Neural cell (in vitro differentiated cells): ENCODE measurements at regions not wholly inside any gene's neighbourhood (a gene's known extent, or its start where the extent isn't known, plus 50 kb on each side); places are given as distances from the start of the nearest gene placed in this dataset.

Source experiments
- H2AFZ ChIP-seq: fragments of 200-600, 300-800 bp; sonication (generic), shearing (Covaris generic); 2 replicates; pipeline ENCODE4 v1.6.0; 2014; ENCODE audit warnings: low read depth, mild to moderate bottlenecking, antibody characterized with exemption, low read length, moderate library complexity
- H3F3A ChIP-seq: fragments of 200-600 bp; shearing (Covaris generic); 2 replicates; pipeline ENCODE4 v1.6.1; 2016; ENCODE audit warnings: mild to moderate bottlenecking, moderate library complexity, mixed read lengths, antibody characterized with exemption, low read length; ENCODE audit not compliant: insufficient read depth, poor library complexity, severe bottlenecking
- H3K27ac ChIP-seq: fragments of 200-600, 300-800 bp; sonication (generic), shearing (Covaris generic); 2 replicates; pipeline ENCODE4 v1.5.1; 2014; ENCODE audit warnings: mild to moderate bottlenecking, low read length, moderate library complexity
- H3K27me3 ChIP-seq: fragments of 300-800, 200-600 bp; sonication (generic), shearing (Covaris generic); 2 replicates; pipeline ENCODE4 v1.6.0; 2014; ENCODE audit warnings: mild to moderate bottlenecking, low read depth, low read length, moderate library complexity; ENCODE audit not compliant: insufficient read depth
- H3K36me3 ChIP-seq: fragments of 300-800, 200-600 bp; sonication (generic), shearing (Covaris generic); 2 replicates; pipeline ENCODE4 v1.5.1; 2014; ENCODE audit warnings: mild to moderate bottlenecking, antibody characterized with exemption, low read length, moderate library complexity; ENCODE audit not compliant: insufficient read depth
- H3K4me2 ChIP-seq: fragments of 300-800, 200-600 bp; sonication (generic), shearing (Covaris generic); 2 replicates; pipeline ENCODE4 v1.6.0; 2014; ENCODE audit warnings: mild to moderate bottlenecking, low read length
- H3K4me3 ChIP-seq: fragments of 300-800, 200-600 bp; sonication (generic), shearing (Covaris generic); 2 replicates; pipeline ENCODE4 v1.5.1; 2014; ENCODE audit warnings: mild to moderate bottlenecking, low read length, moderate library complexity
- H3K79me2 ChIP-seq: fragments of 200-600 bp; shearing (Covaris generic); replicated peaks from 2 replicates; pipeline ENCODE4 v1.6.0; 2014; ENCODE audit warnings: mild to moderate bottlenecking, low read length, moderate library complexity; ENCODE audit not compliant: insufficient read depth
- H3K9ac ChIP-seq: fragments of 300-800, 200-600 bp; sonication (generic), shearing (Covaris generic); 2 replicates; pipeline ENCODE4 v1.6.1; 2016; ENCODE audit warnings: mild to moderate bottlenecking, low read length, mixed read lengths
- H3K9me2 ChIP-seq: fragments of 200-600 bp; shearing (Covaris generic); 2 replicates; pipeline ENCODE4 v1.6.1; 2016; ENCODE audit warnings: mild to moderate bottlenecking, low read length, mixed read lengths; ENCODE audit not compliant: insufficient read depth
- H3K9me3 ChIP-seq: fragments of 200-600, 300-800 bp; sonication (generic), shearing (Covaris generic); 2 replicates; pipeline ENCODE4 v1.6.1; 2016; ENCODE audit warnings: mild to moderate bottlenecking, mixed run types, low read length, moderate library complexity, mixed read lengths
- H4K20me1 ChIP-seq: fragments of 200-600 bp; shearing (Covaris generic); 2 replicates; pipeline ENCODE4 v1.6.1; 2016; ENCODE audit warnings: mild to moderate bottlenecking, mixed run types; ENCODE audit not compliant: insufficient read depth
- CTCF ChIP-seq: fragments of 450-650 bp; IDR thresholded peaks from 2 replicates; pipeline ENCODE4 v1.5.1; 2014; ENCODE audit warnings: antibody characterized with exemption, mild to moderate bottlenecking, moderate library complexity; ENCODE audit not compliant: poor library complexity, severe bottlenecking
- EP300 ChIP-seq: fragments of 450-650 bp; conservative IDR thresholded peaks from 2 replicates; pipeline ENCODE4 v1.6.1; 2014; ENCODE audit warnings: antibody characterized with exemption, mild to moderate bottlenecking, moderate library complexity; ENCODE audit not compliant: poor library complexity, severe bottlenecking
- EZH2 ChIP-seq: fragments of 200-600, 300-800 bp; shearing (Covaris generic), sonication (generic); IDR thresholded peaks from 2 replicates; pipeline ENCODE4 v1.6.1; 2014; ENCODE audit warnings: antibody characterized with exemption, low read length, borderline replicate concordance, mild to moderate bottlenecking; ENCODE audit not compliant: insufficient read depth, poor library complexity, severe bottlenecking
- MXI1 ChIP-seq: fragments of 450-650 bp; conservative IDR thresholded peaks from 2 replicates; pipeline ENCODE4 v1.6.1; 2014; ENCODE audit warnings: antibody characterized with exemption, mild to moderate bottlenecking; ENCODE audit not compliant: poor library complexity, severe bottlenecking
- RAD21 ChIP-seq: fragments of 450-650 bp; conservative IDR thresholded peaks from 2 replicates; pipeline ENCODE4 v1.6.1; 2014; ENCODE audit warnings: antibody characterized with exemption, mild to moderate bottlenecking, moderate library complexity
- REST ChIP-seq: IDR thresholded peaks from 2 replicates; pipeline ENCODE4 v1.6.1; 2012; ENCODE audit warnings: borderline replicate concordance
- SMC3 ChIP-seq: fragments of 450-650 bp; conservative IDR thresholded peaks from 2 replicates; pipeline ENCODE4 v1.6.1; 2014; ENCODE audit warnings: antibody characterized with exemption, mild to moderate bottlenecking, moderate library complexity; ENCODE audit not compliant: poor library complexity
- TAF1 ChIP-seq: IDR thresholded peaks from 2 replicates; pipeline ENCODE4 v1.6.1; 2012; ENCODE audit warnings: low read depth

DNA sequence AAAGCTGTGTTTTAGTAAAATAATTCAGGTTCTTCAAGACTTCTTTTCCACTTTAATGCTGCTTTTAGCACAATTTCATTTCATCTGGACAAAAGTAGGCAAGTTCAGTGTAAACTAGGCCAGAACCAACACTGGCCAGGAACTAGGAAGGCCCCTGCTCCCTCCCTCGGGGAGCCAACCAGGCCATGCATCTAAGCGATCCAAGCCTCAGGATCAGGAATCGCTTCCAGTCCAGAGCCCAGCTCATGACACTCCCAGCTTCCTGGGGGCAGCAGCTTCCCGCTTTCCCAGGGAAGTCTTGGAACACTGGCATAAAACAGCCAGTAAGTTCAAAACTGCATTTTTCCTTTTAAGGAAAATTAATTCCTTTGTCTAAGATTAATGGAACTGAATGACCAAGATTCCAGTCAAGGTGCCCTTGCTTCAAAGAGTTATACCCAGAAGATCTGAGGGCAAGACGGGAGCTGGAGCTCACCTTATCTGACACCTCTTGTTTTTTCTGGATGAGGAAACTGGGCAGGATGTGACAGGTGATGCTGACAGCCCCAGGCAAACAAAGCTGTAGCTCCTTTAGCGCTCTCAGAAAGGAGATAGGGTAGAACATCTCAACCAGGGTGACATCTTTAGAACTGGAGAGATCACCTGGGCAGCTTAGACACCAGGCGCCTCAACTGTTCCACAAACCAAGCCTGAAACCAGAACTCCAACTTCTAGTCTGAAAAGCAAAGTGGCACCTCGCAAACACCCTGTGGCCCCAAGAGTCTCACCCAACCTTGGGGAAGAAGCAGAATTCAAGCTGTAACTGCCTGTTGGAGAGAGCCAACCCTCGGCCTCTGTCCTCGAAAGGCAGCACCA lies 61.4 kb upstream of the PNMA1 start:
- no peak overlapping the region for H3K9ac ChIP-seq
- H3K4me2 ChIP-seq = no peak overlapping the region
- TF ChIP-seq EP300 = no peak
- TF ChIP-seq EZH2 = no peak
- TF ChIP-seq TAF1 = no peak
- no peak for TF ChIP-seq SMC3
- no peak for TF ChIP-seq RAD21
- TF ChIP-seq MXI1 = no peak
- TF ChIP-seq REST = no peak
- no peak for TF ChIP-seq CTCF
- H3F3A ChIP-seq = no peaks in the 10 kb centered on the region
- no peaks in the 10 kb centered on the region for H3K9me3 ChIP-seq
- H2AFZ ChIP-seq = no peak overlapping the region
- no peaks in the 10 kb centered on the region for H3K36me3 ChIP-seq
- no peaks in the 10 kb centered on the region for H3K79me2 ChIP-seq
- no peaks in the 10 kb centered on the region for H3K27me3 ChIP-seq
- no peaks in the 10 kb centered on the region for H4K20me1 ChIP-seq
- H3K4me3 ChIP-seq = no peak overlapping the region
- H3K27ac ChIP-seq = no peak overlapping the region
- no peaks in the 10 kb centered on the region for H3K9me2 ChIP-seq

- H3K79me2 ChIP-seq = no peaks in the 10 kb centered on the region
- H3K27me3 ChIP-seq = no peaks in the 10 kb centered on the region
- no peaks in the 10 kb centered on the region for H3F3A ChIP-seq
These were observed 60.5 kb upstream of the PNMA1 start for GRCh38 chr14:73774671-73775070.

More at GRCh38 chr14:73774671-73775070, 60.5 kb upstream of the PNMA1 start:
- Histone ChIP-seq H3K9me2 (no peaks in the 10 kb centered on the region), H4K20me1 (no peaks in the 10 kb centered on the region), H3K9ac (no peak overlapping the region), H3K27ac (no peak overlapping the region), H3K4me3 (no peak overlapping the region), H3K36me3 (no peaks in the 10 kb centered on the region), H2AFZ (no peak overlapping the region), H3K9me3 (no peaks in the 10 kb centered on the region), H3K4me2 (no peak overlapping the region)
- TF ChIP-seq TAF1 (no peak), EZH2 (no peak), RAD21 (no peak)
